ENCODE measurements at regions not wholly inside any gene's neighbourhood (a gene's known extent, or its start where the extent isn't known, plus 50 kb on each side); places are given as distances from the start of the nearest gene placed in this dataset.

DNA sequence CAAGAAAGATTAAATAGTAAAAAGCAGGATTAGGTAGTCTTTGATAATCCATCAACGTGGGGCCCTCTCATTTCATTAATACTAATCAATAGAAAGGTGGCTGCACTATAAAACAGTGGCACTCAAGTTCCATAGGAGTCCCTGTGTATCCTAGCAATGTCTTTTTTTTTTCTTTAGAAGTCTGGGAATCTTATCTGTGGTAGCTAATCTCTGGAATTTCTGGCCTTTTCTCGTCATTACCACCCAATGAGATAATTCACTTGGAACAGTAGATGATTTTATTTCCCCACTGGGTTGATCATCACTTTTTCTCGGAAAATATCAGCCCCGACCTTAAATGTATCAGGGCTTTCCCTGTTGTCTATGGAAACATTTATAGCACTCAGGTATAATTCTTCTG lies 86.8 kb upstream of the CDH6 start:
- TF ChIP-seq, protein P1, sequence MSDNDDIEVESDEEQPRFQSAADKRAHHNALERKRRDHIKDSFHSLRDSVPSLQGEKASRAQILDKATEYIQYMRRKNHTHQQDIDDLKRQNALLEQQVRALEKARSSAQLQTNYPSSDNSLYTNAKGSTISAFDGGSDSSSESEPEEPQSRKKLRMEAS (IDR thresholded peaks at IDR 0.05; ENCODE audit: low read depth, low read length), result no peak
- TF ChIP-seq, protein P2, sequence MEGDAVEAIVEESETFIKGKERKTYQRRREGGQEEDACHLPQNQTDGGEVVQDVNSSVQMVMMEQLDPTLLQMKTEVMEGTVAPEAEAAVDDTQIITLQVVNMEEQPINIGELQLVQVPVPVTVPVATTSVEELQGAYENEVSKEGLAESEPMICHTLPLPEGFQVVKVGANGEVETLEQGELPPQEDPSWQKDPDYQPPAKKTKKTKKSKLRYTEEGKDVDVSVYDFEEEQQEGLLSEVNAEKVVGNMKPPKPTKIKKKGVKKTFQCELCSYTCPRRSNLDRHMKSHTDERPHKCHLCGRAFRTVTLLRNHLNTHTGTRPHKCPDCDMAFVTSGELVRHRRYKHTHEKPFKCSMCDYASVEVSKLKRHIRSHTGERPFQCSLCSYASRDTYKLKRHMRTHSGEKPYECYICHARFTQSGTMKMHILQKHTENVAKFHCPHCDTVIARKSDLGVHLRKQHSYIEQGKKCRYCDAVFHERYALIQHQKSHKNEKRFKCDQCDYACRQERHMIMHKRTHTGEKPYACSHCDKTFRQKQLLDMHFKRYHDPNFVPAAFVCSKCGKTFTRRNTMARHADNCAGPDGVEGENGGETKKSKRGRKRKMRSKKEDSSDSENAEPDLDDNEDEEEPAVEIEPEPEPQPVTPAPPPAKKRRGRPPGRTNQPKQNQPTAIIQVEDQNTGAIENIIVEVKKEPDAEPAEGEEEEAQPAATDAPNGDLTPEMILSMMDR (IDR thresholded peaks at IDR 0.05; ENCODE audit: low read depth, low read length), result no peak
